ENCODE measurements at regions not wholly inside any gene's neighbourhood (a gene's known extent, or its start where the extent isn't known, plus 50 kb on each side); places are given as distances from the start of the nearest gene placed in this dataset.

GRCh38 chr17:68662479-68662878 lies 61.3 kb upstream of the FAM20A start:
- no peaks in the 10 kb centered on the region for H3K36me3 ChIP-seq (ENCODE audit: low read depth, missing control alignments)
- TF ChIP-seq CTCF (IDR thresholded peaks at IDR 0.05) (no peak), POLR2A (IDR thresholded peaks at IDR 0.05) (no peak)
- H3K4me1 ChIP-seq, result peaks cover 5% of the 10 kb centered on the region
- no peak overlapping the region for H3K4me3 ChIP-seq
- 92 to 95% methylated on average over 2 of the region's 2 CpGs for WGBS, 2 donors
- H3K27ac ChIP-seq, result no peak overlapping the region
- no peaks in the 10 kb centered on the region for H3K27me3 ChIP-seq
- intact Hi-C loops (cut with DNase I; ENCODE audit: low total_unique reads), result no loop called here
- H3K9me3 ChIP-seq, result no peaks in the 10 kb centered on the region
- no peak for DNase-seq

- intact Hi-C loops (cut with DNase I; ENCODE audit: low total_unique reads), result no loop called here
Measured at GRCh38 chr17:68662037-68662432, 60.9 kb upstream of the FAM20A start.

GRCh38 chr17:68661265-68662036 lies 60.3 kb upstream of the FAM20A start:
- intact Hi-C loops (cut with DNase I; ENCODE audit: low total_unique reads), result no loop called here
- 85 to 90% methylated on average over 3 of the region's 3 CpGs for WGBS, 2 donors
- no peaks in the 10 kb centered on the region for H3K36me3 ChIP-seq (ENCODE audit: low read depth, missing control alignments)
- H3K27me3 ChIP-seq, result no peaks in the 10 kb centered on the region
- no peak for TF ChIP-seq POLR2A (IDR thresholded peaks at IDR 0.05)
- no peak for TF ChIP-seq CTCF (IDR thresholded peaks at IDR 0.05)
- no peak for DNase-seq
- H3K27ac ChIP-seq, result no peak overlapping the region
- H3K4me1 ChIP-seq, result peaks cover 6% of the 10 kb centered on the region
- H3K9me3 ChIP-seq, result no peaks in the 10 kb centered on the region
- H3K4me3 ChIP-seq, result no peak overlapping the region

More at GRCh38 chr17:68662037-68662432, 60.9 kb upstream of the FAM20A start:
- peaks cover 6% of the 10 kb centered on the region for H3K4me1 ChIP-seq
- DNase-seq, result no peak
- H3K27ac ChIP-seq, result no peak overlapping the region
- no peak overlapping the region for H3K4me3 ChIP-seq
- WGBS, 2 donors, result 51 to 55% methylated on average over 4 of the region's 4 CpGs
- TF ChIP-seq POLR2A (IDR thresholded peaks at IDR 0.05), result no peak
- no peak for TF ChIP-seq CTCF (IDR thresholded peaks at IDR 0.05)
- no peaks in the 10 kb centered on the region for H3K36me3 ChIP-seq (ENCODE audit: low read depth, missing control alignments)
- no peaks in the 10 kb centered on the region for H3K9me3 ChIP-seq
- no peaks in the 10 kb centered on the region for H3K27me3 ChIP-seq

GRCh38 chr17:68660302-68660701 lies 59.1 kb upstream of the FAM20A start:
- no peak overlapping the region for H3K4me3 ChIP-seq
- TF ChIP-seq POLR2A (IDR thresholded peaks at IDR 0.05) (no peak), CTCF (IDR thresholded peaks at IDR 0.05) (no peak)
- no peaks in the 10 kb centered on the region for H3K27me3 ChIP-seq
- no peak for DNase-seq
- no peaks in the 10 kb centered on the region for H3K36me3 ChIP-seq (ENCODE audit: low read depth, missing control alignments)
- intact Hi-C loops (cut with DNase I; ENCODE audit: low total_unique reads), result no loop called here
- 88 to 89% methylated on average over 3 of the region's 3 CpGs for WGBS, 2 donors
- no peaks in the 10 kb centered on the region for H3K9me3 ChIP-seq
- peaks cover 6% of the 10 kb centered on the region for H3K4me1 ChIP-seq
- H3K27ac ChIP-seq, result no peak overlapping the region

Data from testis (tissue), 2 donors.